GM21360 (cell line): ENCODE measurements at regions not wholly inside any gene's neighbourhood (a gene's known extent, or its start where the extent isn't known, plus 50 kb on each side); places are given as distances from the start of the nearest gene placed in this dataset.
"Not testable (repeated sequence)": the region's sequence is repeated elsewhere in the genome, so short reads cannot be mapped to it uniquely, and the experiment has no call there.

Source experiments
- ATAC-seq: cut with Tn5 transposase; IDR thresholded peaks from one replicate; pipeline ENCODE4 v1.9.1; 2021; ENCODE audit warnings: mild to moderate bottlenecking, moderate library complexity; ENCODE audit not compliant: unreplicated experiment

- not testable (repeated sequence) for ATAC-seq
Observed at GRCh38 chr1:120465900-120466299, 51.1 kb downstream of the NBPF8 start.

GRCh38 chr1:120477663-120478062, 62.8 kb downstream of the NBPF8 start:
- ATAC-seq = not testable (repeated sequence)

- ATAC-seq = not testable (repeated sequence)
Observed at GRCh38 chr1:120478400-120478799, 63.6 kb downstream of the NBPF8 start.

- ATAC-seq = not testable (repeated sequence)
Observed at GRCh38 chr1:120487542-120487941, 72.7 kb downstream of the NBPF8 start.

- ATAC-seq = not testable (repeated sequence)
Observed at GRCh38 chr1:120489217-120489616, 74.4 kb downstream of the NBPF8 start.

- ATAC-seq = not testable (repeated sequence)
Observed at GRCh38 chr1:120497145-120497544, 82.3 kb downstream of the NBPF8 start.

GRCh38 chr1:120503284-120503683, 88.4 kb downstream of the NBPF8 start:
- ATAC-seq = not testable (repeated sequence)

- not testable (repeated sequence) for ATAC-seq
Observed at GRCh38 chr1:120506352-120506751, 91.5 kb downstream of the NBPF8 start.

GRCh38 chr1:120508351-120508750, 93.5 kb downstream of the NBPF8 start:
- not testable (repeated sequence) for ATAC-seq

- not testable (repeated sequence) for ATAC-seq
Observed at GRCh38 chr1:120509258-120509657, 94.4 kb downstream of the NBPF8 start.

- not testable (repeated sequence) for ATAC-seq
Observed at GRCh38 chr1:120513099-120513498, 98.3 kb downstream of the NBPF8 start.

GRCh38 chr1:120513531-120513930, 98.7 kb downstream of the NBPF8 start:
- not testable (repeated sequence) for ATAC-seq

GRCh38 chr1:120519196-120519595, 104.4 kb downstream of the NBPF8 start:
- ATAC-seq = not testable (repeated sequence)

GRCh38 chr1:120524416-120524815, 109.6 kb downstream of the NBPF8 start:
- not testable (repeated sequence) for ATAC-seq

- not testable (repeated sequence) for ATAC-seq
Observed at GRCh38 chr1:120525386-120525785, 110.6 kb downstream of the NBPF8 start.

- not testable (repeated sequence) for ATAC-seq
Observed at GRCh38 chr1:120529475-120530089, 114.7 kb downstream of the NBPF8 start.

GRCh38 chr1:120531455-120531854, 116.6 kb downstream of the NBPF8 start:
- ATAC-seq = not testable (repeated sequence)

GRCh38 chr1:120534361-120535047, 119.7 kb downstream of the NBPF8 start:
- not testable (repeated sequence) for ATAC-seq

- ATAC-seq = not testable (repeated sequence)
Observed at GRCh38 chr1:120535052-120535451, 120.2 kb downstream of the NBPF8 start.

- not testable (repeated sequence) for ATAC-seq
Observed at GRCh38 chr1:120541394-120541793, 126.6 kb downstream of the NBPF8 start.

- ATAC-seq = not testable (repeated sequence)
Observed at GRCh38 chr1:120542365-120542764, 127.5 kb downstream of the NBPF8 start.

GRCh38 chr1:120542940-120543339, 128.1 kb downstream of the NBPF8 start:
- not testable (repeated sequence) for ATAC-seq
